ENCODE measurements at regions not wholly inside any gene's neighbourhood (a gene's known extent, or its start where the extent isn't known, plus 50 kb on each side); places are given as distances from the start of the nearest gene placed in this dataset.

- Histone ChIP-seq H3K36me3 (no peaks in the 10 kb centered on the region), H3K27me3 (no peaks in the 10 kb centered on the region), H3K4me1 (no peaks in the 10 kb centered on the region), H3K9me3 (no peaks in the 10 kb centered on the region), H3K27ac (no peak overlapping the region), H3K4me3 (no peak overlapping the region)
- in situ Hi-C loops (cut with MboI; ENCODE audit: low sequenced_read_pairs in 4 of 4) (no loop called here), intact Hi-C loops (cut with DNase I; ENCODE audit: low total_unique reads) (no loop called here)
- no peak for TF ChIP-seq CTCF (IDR thresholded peaks at IDR 0.05 in 4 of 5, conservative IDR thresholded peaks at IDR 0.05 in 1 of 5)
- no peak for TF ChIP-seq POLR2A (IDR thresholded peaks at IDR 0.05)
- ATAC-seq, result no peak
- DNase-seq, result no peak
Measured at GRCh38 chr3:147846293-147846692, 437.1 kb downstream of the ZIC1 start.

DNA sequence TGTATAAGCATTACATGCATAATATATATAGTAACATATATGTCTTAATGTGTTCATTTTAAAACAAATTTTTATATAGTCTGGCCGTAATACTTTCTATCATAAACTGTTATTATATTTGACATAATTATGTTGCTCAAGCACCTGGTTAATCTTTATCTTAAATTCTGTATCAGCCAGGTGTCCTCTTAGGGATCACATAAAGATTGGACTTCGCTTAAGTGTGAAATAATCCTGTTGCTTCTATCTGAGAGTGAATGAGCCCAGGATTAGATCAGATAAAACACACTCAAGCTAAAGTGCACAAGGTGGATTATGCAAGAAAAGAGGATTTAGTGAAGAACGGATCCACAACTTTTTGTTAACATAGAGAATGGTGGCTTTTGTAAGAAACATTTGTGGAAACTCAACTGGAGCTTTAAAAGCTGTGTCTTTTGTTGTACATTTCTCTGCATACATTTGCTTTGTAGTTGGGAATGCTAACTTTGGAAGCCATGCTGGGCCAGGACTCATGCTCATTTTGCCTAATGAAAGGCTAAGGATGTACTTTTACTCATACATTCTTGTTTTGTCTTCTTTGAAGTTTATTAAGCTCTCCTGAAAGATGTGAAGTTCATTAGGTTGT, 437.8 kb downstream of the ZIC1 start:
- Histone ChIP-seq H3K27ac (no peak overlapping the region), H3K9me3 (no peaks in the 10 kb centered on the region), H3K27me3 (no peaks in the 10 kb centered on the region), H3K4me1 (no peaks in the 10 kb centered on the region), H3K4me3 (no peak overlapping the region), H3K36me3 (no peaks in the 10 kb centered on the region)
- DNase-seq (no peak), ATAC-seq (no peak)
- in situ Hi-C loops (cut with MboI; ENCODE audit: low sequenced_read_pairs in 4 of 4), result no loop called here
- intact Hi-C loops (cut with DNase I; ENCODE audit: low total_unique reads), result no loop called here
- TF ChIP-seq POLR2A (IDR thresholded peaks at IDR 0.05), result no peak
- TF ChIP-seq CTCF (IDR thresholded peaks at IDR 0.05 in 4 of 5, conservative IDR thresholded peaks at IDR 0.05 in 1 of 5), result no peak

- Histone ChIP-seq H3K27ac (no peak overlapping the region), H3K36me3 (no peaks in the 10 kb centered on the region), H3K9me3 (no peaks in the 10 kb centered on the region), H3K27me3 (no peaks in the 10 kb centered on the region), H3K4me3 (no peak overlapping the region), H3K4me1 (no peaks in the 10 kb centered on the region)
- intact Hi-C loops (cut with DNase I; ENCODE audit: low total_unique reads), result no loop called here
- no peak for TF ChIP-seq POLR2A (IDR thresholded peaks at IDR 0.05)
- TF ChIP-seq CTCF (IDR thresholded peaks at IDR 0.05 in 4 of 5, conservative IDR thresholded peaks at IDR 0.05 in 1 of 5), result no peak
- DNase-seq, result no peak
- no peak for ATAC-seq
- in situ Hi-C loops (cut with MboI; ENCODE audit: low sequenced_read_pairs in 4 of 4), result no loop called here
Measured at GRCh38 chr3:147851062-147851461, 441.9 kb downstream of the ZIC1 start.

GRCh38 chr3:147854542-147854941, 445.4 kb downstream of the ZIC1 start:
- in situ Hi-C loops (cut with MboI; ENCODE audit: low sequenced_read_pairs in 4 of 4) (no loop called here), intact Hi-C loops (cut with DNase I; ENCODE audit: low total_unique reads) (no loop called here)
- no peak for TF ChIP-seq POLR2A (IDR thresholded peaks at IDR 0.05)
- no peak for TF ChIP-seq CTCF (IDR thresholded peaks at IDR 0.05 in 4 of 5, conservative IDR thresholded peaks at IDR 0.05 in 1 of 5)
- no peak for ATAC-seq
- Histone ChIP-seq H3K36me3 (no peaks in the 10 kb centered on the region), H3K4me1 (no peaks in the 10 kb centered on the region), H3K27ac (no peak overlapping the region), H3K9me3 (no peaks in the 10 kb centered on the region), H3K27me3 (no peaks in the 10 kb centered on the region), H3K4me3 (no peak overlapping the region)
- DNase-seq, result no peak

- no peak for TF ChIP-seq POLR2A (IDR thresholded peaks at IDR 0.05)
- no peak for TF ChIP-seq CTCF (IDR thresholded peaks at IDR 0.05 in 4 of 5, conservative IDR thresholded peaks at IDR 0.05 in 1 of 5)
- no peak for ATAC-seq
- H3K4me3 ChIP-seq, result no peak overlapping the region
- in situ Hi-C loops (cut with MboI; ENCODE audit: low sequenced_read_pairs in 4 of 4), result no loop called here
- H3K36me3 ChIP-seq, result no peaks in the 10 kb centered on the region
- no peaks in the 10 kb centered on the region for H3K9me3 ChIP-seq
- intact Hi-C loops (cut with DNase I; ENCODE audit: low total_unique reads), result no loop called here
- DNase-seq, result no peak
- no peak overlapping the region for H3K27ac ChIP-seq
- no peaks in the 10 kb centered on the region for H3K4me1 ChIP-seq
- no peaks in the 10 kb centered on the region for H3K27me3 ChIP-seq
Measured at GRCh38 chr3:147864754-147865354, 455.7 kb downstream of the ZIC1 start.
